ENCODE measurements at regions not wholly inside any gene's neighbourhood (a gene's known extent, or its start where the extent isn't known, plus 50 kb on each side); places are given as distances from the start of the nearest gene placed in this dataset.

GRCh38 chr7:155992107-155992506 is 179.8 kb upstream of the SHH start:
- no peak for TF ChIP-seq CHD4 (IDR thresholded peaks at IDR 0.05; ENCODE audit: borderline replicate concordance)
- no peak for TF ChIP-seq ESRRA (IDR thresholded peaks at IDR 0.05; ENCODE audit: borderline replicate concordance, low read length)
- TF ChIP-seq CTCF (IDR thresholded peaks at IDR 0.05), result no peak
- TF ChIP-seq POLR2A (IDR thresholded peaks at IDR 0.05; ENCODE audit: low read length), result no peak
- TF ChIP-seq, protein P1, sequence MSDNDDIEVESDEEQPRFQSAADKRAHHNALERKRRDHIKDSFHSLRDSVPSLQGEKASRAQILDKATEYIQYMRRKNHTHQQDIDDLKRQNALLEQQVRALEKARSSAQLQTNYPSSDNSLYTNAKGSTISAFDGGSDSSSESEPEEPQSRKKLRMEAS (IDR thresholded peaks at IDR 0.05), result no peak
- no peak for TF ChIP-seq JUNB (IDR thresholded peaks at IDR 0.05)
- TF ChIP-seq USF2 (IDR thresholded peaks at IDR 0.05), result no peak
- no peak for TF ChIP-seq SREBF2 (IDR thresholded peaks at IDR 0.05)
- no peak for TF ChIP-seq JUN (IDR thresholded peaks at IDR 0.05)
